Fibroblast of upper back skin (primary cell): ENCODE measurements at regions not wholly inside any gene's neighbourhood (a gene's known extent, or its start where the extent isn't known, plus 50 kb on each side); places are given as distances from the start of the nearest gene placed in this dataset.
"Not testable (repeated sequence)": the region's sequence is repeated elsewhere in the genome, so short reads cannot be mapped to it uniquely, and the experiment has no call there.

ENCODE experiments used
- DNase-seq: peaks from one replicate; pipeline ENCODE4 v3.0.0-alpha.2; 2013

DNA sequence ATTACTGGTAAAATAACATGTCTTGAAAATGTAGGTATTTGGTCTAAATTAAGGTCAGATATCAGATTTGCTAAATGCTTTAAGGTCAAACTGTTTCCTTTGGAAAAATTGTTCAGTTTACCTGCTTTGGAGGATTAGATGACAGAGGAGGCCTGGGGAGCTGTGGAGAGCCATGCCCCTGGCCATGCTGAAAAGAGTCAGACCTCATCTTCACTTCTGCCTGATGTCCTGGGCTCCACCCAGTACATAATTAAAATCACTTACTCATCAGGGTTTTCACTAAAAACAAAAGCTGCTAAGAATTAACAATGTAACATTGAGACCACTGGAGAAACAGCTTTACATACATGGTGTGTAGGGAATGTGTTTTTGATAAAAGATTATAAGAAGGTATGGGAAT is 60.8 kb upstream of the UNC93A start:
- DNase-seq, result no peak

DNA sequence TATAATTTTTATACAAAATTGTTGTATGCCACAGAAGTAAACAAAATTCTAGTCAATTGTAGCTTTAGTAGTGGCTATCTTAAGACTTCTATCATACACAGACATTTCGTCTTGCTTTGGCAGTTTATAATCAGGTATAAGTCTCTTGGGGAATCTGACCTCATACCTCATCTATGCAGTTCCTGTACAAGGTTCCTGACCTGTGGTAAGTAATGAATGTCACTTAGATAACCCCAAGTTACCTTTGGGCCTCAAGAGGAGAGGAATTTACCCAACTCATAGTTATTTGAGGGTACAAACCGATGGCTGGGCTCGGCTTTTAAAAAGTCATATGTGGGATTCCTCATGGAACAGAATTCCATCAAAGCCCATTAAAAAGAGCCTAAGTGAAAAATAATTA is 58.8 kb upstream of the UNC93A start:
- no peak for DNase-seq

DNA sequence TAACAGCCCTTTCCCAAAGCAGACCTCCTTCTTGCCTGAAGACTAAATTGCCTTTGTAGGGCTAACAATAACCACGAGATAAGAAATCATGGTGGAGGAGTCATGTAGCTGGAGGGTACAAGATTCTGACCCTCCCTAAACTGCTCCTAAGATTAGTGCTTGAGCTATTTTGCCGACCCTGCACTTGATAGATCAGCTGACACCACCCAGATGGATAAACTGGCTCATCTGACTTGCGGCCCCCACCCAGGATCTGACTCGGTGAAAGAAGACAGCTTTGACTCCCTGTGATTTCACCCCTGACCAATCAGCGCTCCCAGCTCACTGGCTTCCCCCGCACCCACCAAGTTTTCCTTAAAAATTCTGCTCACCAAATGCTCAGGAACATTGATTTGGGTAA is 57.6 kb upstream of the UNC93A start:
- no peak for DNase-seq

DNA sequence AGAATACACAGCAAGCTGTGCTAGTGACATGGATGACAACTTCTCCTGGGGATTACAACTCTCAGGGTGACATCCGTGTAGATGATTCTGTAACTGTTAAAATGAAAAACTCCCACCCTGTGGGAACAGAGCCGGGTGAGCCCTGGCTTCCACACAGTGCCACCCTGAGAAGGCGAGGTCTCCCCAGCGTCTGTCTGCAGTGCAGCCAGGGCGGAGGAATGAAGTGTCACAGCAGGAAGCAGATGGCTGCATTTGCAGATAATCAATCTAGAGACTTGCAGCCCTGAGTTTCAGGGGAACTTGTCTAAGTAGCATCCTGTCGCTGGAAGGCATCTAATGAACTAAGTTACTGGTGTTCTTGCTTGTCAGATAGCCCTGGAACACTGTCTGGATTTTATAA is 56.5 kb upstream of the UNC93A start:
- not testable (repeated sequence) for DNase-seq

DNA sequence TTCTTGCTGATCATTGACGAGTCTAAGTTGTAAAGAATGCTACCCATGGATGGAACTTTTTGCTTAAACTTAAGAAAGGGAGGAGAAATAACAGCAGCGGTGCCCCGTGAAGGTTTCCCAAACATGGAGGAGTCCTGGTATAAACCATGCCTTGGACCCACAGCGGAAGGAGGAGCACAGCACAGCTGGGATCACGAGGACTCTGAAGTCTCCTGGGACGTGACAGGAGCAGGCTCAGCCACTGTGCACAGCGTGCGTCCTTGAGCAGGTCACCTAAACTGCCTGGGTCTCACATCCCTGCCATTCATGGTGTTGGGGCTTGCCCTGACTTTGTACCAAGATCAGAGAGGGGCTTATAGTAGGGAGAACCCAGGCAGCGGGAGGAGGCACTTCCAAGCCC is 56.1 kb upstream of the UNC93A start:
- DNase-seq, result no peak

DNA sequence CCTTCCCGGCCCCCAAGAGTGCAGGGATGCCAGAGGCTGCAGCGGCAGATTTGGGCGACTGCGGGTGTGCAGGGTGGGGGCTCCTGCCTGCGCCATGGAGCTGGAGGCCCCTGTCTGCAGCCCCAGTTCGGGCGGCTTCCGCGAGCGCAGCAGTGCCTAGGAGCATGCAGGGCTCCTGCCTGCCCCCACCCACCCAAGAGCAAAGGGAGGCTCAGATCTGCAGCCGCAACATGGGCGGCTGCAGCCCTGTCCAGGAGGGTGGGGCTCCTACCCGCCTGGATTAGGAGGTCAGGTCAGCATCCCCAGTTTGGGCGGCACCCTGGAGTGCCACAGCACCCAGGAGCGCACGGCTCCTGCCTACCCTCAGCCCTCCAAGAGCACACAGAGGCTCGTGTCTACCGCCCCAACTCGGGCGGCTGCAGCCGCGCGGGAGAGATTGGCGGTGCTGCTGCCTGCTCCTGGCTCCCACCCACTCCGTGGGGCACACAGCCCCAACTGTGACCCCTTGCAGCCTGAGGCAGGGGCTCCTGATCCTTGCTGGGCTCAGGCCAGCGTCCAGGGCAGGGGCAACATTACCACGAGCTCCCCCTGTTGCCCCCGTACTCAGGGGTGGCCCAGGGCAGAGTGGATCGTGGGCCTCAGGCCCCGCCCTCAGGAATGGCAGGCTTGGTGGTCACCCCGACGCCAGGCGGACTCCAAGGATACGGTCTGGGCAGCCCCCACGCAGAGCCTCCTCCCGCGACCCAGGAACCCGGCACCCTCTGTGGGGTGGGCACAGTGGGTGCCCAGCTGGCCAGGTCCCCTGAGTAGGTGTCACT is 55.5 kb upstream of the UNC93A start:
- DNase-seq, result no peak

DNA sequence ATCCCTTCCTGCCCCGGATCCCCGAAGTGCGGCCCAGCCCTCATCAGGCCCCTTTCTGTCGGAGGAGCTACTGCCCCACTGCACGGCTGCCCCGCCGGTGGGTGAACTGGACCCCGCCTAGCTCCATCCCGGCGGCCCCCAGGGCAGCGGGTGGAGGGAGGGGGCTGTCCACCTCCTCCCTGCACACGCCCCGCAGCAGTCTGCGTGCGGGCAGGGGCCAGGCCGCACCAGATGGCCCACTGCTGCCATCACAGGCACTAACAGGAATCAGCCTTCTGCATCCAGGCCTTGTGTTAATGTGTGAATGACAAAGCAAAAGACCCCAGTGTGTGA is 54.9 kb upstream of the UNC93A start:
- DNase-seq, result no peak

DNA sequence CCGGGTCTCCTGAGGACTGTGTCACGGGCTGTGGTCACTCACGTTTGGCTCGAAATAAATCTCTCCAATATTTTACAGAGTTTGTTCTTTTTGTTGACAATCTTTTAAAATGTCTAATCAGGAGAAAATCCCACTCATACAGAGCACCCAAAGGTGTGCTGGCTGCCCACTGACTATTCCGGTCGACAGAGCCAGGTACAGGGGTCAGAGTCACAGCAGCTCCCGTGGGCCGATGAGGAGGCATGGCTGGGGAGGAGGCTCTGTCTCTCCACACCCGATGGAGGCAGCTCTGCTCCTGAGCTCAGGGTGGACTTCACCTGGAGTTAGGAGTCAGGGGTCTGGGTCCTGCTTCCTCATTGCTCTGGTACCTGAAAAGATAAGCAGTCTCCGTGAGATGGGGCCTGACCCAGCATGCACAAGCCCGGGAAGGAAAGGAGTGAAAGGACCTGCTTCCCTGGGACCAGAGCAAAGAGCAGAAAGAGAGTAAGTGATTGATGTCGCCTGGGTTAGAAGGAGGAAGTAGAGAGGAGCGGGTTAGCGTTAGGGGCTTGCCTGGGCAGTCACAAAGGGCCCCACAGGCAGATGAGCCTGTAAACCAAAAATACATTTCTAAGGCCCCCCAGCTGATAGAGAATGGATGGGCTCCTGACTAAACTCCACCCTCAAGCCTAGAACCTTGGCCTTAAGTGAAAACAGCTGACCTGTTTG is 53.5 kb upstream of the UNC93A start:
- no peak for DNase-seq

DNA sequence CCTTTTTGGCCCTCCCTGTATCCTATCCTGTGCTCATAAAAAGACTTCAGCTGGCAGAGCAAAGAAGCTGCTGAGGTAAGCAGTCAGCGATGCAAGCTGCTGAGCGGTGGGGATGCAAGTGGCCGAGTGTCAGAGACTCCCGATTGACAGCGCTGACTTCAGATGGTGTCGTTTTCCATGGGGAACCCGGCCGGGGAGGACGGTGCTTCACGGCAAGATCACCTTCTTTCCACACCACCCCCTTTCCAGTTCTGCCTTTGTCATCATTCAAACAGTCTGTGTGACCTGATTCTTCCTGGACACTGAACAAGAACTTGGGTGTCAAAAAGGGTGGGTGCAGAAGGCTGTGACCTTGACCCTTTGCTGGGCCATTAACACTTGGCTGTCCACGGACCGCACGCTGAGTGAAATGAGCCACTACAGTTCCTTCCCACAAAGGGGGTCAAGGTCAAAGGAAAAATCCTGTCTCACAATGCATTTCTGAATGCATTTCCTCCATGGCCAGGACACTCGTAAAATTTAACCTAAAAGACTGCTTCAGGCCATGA is 52.9 kb upstream of the UNC93A start:
- no peak for DNase-seq

DNA sequence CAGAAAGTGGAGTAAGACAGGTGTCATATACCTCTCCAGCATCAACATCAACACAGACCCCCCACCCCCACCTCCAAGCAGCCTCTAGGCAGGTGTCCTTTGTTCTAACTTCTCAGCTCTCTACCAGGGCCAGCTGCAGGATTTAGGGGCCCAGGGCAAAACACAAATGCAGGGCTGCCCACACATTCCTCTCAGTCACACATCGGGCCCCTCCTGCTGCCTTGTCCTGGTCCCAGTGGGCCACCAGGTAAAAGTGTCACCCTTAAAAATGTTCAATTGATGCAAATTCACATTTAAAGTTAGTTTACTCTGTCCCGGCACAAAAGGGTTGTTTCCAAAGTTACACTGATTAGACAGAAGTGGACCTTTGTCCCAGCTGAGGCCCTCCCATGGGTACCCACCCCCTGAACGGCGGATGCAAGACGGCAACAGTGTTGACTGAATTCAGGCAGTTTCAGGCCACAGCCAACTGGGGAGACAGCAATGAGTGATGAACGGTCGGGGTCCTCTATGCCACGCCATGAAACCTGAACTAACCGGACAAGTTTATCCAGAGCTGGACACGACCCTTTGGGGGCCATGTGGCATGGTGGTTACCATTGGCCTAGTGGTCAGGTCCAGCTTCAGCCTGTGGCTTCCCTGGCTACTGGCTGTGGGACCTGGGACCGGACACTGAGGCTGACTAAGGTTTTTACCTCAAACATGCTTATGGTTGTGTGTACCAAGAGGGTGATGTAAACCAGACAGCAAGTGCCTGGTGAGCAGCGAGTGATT is 52.2 kb upstream of the UNC93A start:
- DNase-seq, result no peak

DNA sequence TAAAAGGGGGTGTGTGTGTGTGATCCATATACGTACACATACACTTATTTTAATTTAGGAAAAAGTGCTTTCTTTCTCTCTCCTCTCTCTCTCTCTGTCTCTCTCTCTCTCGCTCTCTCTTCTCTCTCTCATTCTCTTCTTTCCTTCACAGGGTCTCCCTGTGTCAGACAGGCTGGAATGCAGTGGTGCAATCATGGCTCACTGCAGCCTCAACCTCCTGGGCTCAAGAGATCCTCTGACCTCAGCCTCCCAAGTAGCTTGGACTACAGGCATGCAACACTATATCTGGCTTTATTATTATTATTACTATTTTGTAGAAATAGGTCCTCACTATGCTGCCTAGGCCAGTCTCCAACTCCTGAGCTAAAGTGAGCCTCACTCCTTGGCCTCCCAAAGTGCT is 51.6 kb upstream of the UNC93A start:
- not testable (repeated sequence) for DNase-seq

DNA sequence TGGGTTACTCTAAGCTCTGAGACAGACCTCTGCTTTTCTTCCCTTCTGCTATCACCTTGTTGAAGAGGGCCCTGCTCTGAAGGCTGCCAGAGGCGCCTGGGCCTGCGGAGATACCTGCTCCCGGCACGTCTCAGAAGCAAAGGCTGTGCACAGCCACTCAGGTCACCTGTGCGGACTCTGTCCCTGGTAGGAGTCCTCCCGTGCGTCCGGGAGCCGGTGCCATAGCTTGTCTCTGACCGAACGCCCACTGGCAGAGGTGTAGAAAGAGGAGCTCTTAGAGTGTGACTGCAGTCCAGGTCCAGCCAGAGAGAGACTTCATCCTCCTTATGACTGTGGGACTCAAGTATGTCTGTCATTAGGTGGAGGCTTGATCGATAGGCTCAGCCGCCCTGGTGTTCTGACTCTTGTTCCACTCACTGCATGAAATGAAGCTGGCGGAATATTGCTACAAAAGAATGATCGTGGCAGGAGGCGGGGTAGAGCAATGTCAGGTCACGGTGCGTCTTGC is 51.0 kb upstream of the UNC93A start:
- no peak for DNase-seq
